ENCODE measurements at regions not wholly inside any gene's neighbourhood (a gene's known extent, or its start where the extent isn't known, plus 50 kb on each side); places are given as distances from the start of the nearest gene placed in this dataset.

- no peaks in the 10 kb centered on the region for H3K4me1 ChIP-seq (ENCODE audit: control insufficient read depth in 1 of 2, low read depth in 2 of 2)
These were observed 96.4 kb upstream of the CACNA2D1 start for GRCh38 chr7:82539969-82540368.

GRCh38 chr7:82534684-82535083, 91.1 kb upstream of the CACNA2D1 start:
- H3K36me3 ChIP-seq = no peaks in the 10 kb centered on the region
- H3K9me3 ChIP-seq = no peaks in the 10 kb centered on the region
- H3K4me1 ChIP-seq (ENCODE audit: control insufficient read depth in 1 of 2, low read depth in 2 of 2) = no peaks in the 10 kb centered on the region
- DNase-seq (ENCODE audit: low spot score) = no peak
- no peak overlapping the region for H3K27ac ChIP-seq
- H3K4me3 ChIP-seq = no peak overlapping the region
- no peak for TF ChIP-seq CTCF (IDR thresholded peaks at IDR 0.05)
- no peaks in the 10 kb centered on the region for H3K27me3 ChIP-seq (replicated peaks; ENCODE audit: insufficient read depth)
- ATAC-seq (ENCODE audit: insufficient number of reproducible peaks, low FRiP score, low read depth) = no peak

More at GRCh38 chr7:82539969-82540368, 96.4 kb upstream of the CACNA2D1 start:
- no peaks in the 10 kb centered on the region for H3K9me3 ChIP-seq
- no peak for TF ChIP-seq CTCF (IDR thresholded peaks at IDR 0.05)
- H3K4me3 ChIP-seq = no peak overlapping the region
- no peak overlapping the region for H3K27ac ChIP-seq
- H3K27me3 ChIP-seq (replicated peaks; ENCODE audit: insufficient read depth) = no peaks in the 10 kb centered on the region
- DNase-seq (ENCODE audit: low spot score) (no peak), ATAC-seq (ENCODE audit: insufficient number of reproducible peaks, low FRiP score, low read depth) (no peak)
- H3K36me3 ChIP-seq = no peaks in the 10 kb centered on the region

- H3K4me1 ChIP-seq (ENCODE audit: control insufficient read depth in 1 of 2, low read depth in 2 of 2) = no peaks in the 10 kb centered on the region
- no peak overlapping the region for H3K27ac ChIP-seq
- H3K27me3 ChIP-seq (replicated peaks; ENCODE audit: insufficient read depth) = no peaks in the 10 kb centered on the region
- DNase-seq (ENCODE audit: low spot score) = no peak
- no peak for ATAC-seq (ENCODE audit: insufficient number of reproducible peaks, low FRiP score, low read depth)
- H3K36me3 ChIP-seq = no peaks in the 10 kb centered on the region
- H3K4me3 ChIP-seq = no peak overlapping the region
- H3K9me3 ChIP-seq = peaks cover 3% of the 10 kb centered on the region
- TF ChIP-seq CTCF (IDR thresholded peaks at IDR 0.05) = no peak
These were observed 86.8 kb upstream of the CACNA2D1 start for GRCh38 chr7:82530361-82530760.

GRCh38 chr7:82528577-82529310, 85.2 kb upstream of the CACNA2D1 start:
- H3K27ac ChIP-seq = no peak overlapping the region
- no peaks in the 10 kb centered on the region for H3K4me1 ChIP-seq (ENCODE audit: control insufficient read depth in 1 of 2, low read depth in 2 of 2)
- DNase-seq (ENCODE audit: low spot score) (no peak), ATAC-seq (ENCODE audit: insufficient number of reproducible peaks, low FRiP score, low read depth) (no peak)
- no peaks in the 10 kb centered on the region for H3K27me3 ChIP-seq (replicated peaks; ENCODE audit: insufficient read depth)
- no peak for TF ChIP-seq CTCF (IDR thresholded peaks at IDR 0.05)
- no peaks in the 10 kb centered on the region for H3K36me3 ChIP-seq
- H3K4me3 ChIP-seq = no peak overlapping the region
- peaks cover 3% of the 10 kb centered on the region for H3K9me3 ChIP-seq

- Histone ChIP-seq H3K27me3 (replicated peaks; ENCODE audit: insufficient read depth) (no peaks in the 10 kb centered on the region), H3K27ac (no peak overlapping the region), H3K9me3 (peaks cover 3% of the 10 kb centered on the region), H3K36me3 (no peaks in the 10 kb centered on the region), H3K4me3 (no peak overlapping the region), H3K4me1 (ENCODE audit: control insufficient read depth in 1 of 2, low read depth in 2 of 2) (no peaks in the 10 kb centered on the region)
- DNase-seq (ENCODE audit: low spot score) (no peak), ATAC-seq (ENCODE audit: insufficient number of reproducible peaks, low FRiP score, low read depth) (no peak)
- no peak for TF ChIP-seq CTCF (IDR thresholded peaks at IDR 0.05)
These were observed 84.3 kb upstream of the CACNA2D1 start for GRCh38 chr7:82527851-82528250.
